BLaER1 treated with 17β-estradiol and CSF1 and Interleukin-3, amounts not matched to agents 10 nM and 100 nM (cell line): ENCODE measurements at regions not wholly inside any gene's neighbourhood (a gene's known extent, or its start where the extent isn't known, plus 50 kb on each side); places are given as distances from the start of the nearest gene placed in this dataset.
A peak's percentile ranks its signal among the peaks of the same experiment; 100 is the strongest.
"Not testable (repeated sequence)": the region's sequence is repeated elsewhere in the genome, so short reads cannot be mapped to it uniquely, and the experiment has no call there.

Source experiments
- H3K27ac ChIP-seq, 11 experiments: shearing (Covaris generic); formaldehyde crosslinking; 2 replicates each; pipeline ENCODE4 v1.8.1; 2022
- H3K27me3 ChIP-seq, 11 experiments: shearing (Covaris generic); formaldehyde crosslinking; 2 replicates each; pipeline ENCODE4 v1.8.1; 2022
- H3K36me3 ChIP-seq, 11 experiments: shearing (Covaris generic); formaldehyde crosslinking; 2 replicates each; pipeline ENCODE4 v1.8.1; 2022
- H3K4me1 ChIP-seq, 10 experiments: shearing (Covaris generic); formaldehyde crosslinking; 2 replicates each; pipeline ENCODE4 v1.8.1; 2022
- H3K4me2 ChIP-seq, 11 experiments: shearing (Covaris generic); formaldehyde crosslinking; 2 replicates each; pipeline ENCODE4 v1.8.1; 2022
- H3K4me3 ChIP-seq, 10 experiments: shearing (Covaris generic); formaldehyde crosslinking; 2 replicates each; pipeline ENCODE4 v1.8.1; 2022
- H3K9ac ChIP-seq, 11 experiments: shearing (Covaris generic); formaldehyde crosslinking; 2 replicates each; pipeline ENCODE4 v1.8.1; 2022
- H3K9me3 ChIP-seq, 11 experiments: shearing (Covaris generic); formaldehyde crosslinking; replicated peaks in 1 of 11; 2 replicates each; pipeline ENCODE4 v1.8.1; 2022
- H4K20me1 ChIP-seq, 11 experiments: shearing (Covaris generic); formaldehyde crosslinking; 2 replicates each; pipeline ENCODE4 v1.8.1; 2022
- Cebpa-rat ChIP-seq, 11 experiments: shearing (Covaris generic); IDR thresholded peaks; 2 replicates each; pipeline ENCODE4 v1.8.1; 2022

DNA sequence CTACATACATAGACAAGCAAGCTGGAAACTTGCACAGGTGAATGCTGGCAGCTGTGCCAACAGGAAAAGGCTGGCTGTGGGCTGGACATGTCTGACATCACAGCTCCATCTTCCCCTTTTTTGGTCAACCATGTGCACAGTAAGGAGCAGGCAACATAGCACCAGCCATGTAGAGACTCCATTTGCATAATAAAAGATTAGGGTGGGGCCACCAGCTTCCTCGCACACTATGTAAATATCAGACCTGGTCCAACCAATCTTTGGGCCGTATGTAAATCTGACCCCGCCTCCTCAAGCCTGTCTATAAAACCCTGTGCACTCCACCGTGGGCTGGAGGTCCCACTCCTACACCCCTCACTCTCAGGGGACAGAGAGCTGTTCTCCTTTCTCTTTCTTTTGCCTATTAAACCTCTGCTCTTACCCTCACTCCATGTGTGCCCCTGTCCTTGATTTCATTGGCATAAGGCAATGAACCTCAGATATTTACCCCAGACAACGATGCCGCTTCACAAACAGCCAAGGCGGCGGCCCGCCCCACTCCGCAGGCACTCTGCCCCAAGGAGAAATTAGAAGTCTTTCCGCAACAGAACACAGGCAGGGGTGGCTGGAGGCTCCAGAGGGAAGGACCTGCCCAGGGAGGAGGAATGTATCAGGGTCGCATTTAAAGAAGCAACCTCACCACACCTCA lies 862.2 kb downstream of the TRIML1 start:
- Histone ChIP-seq H4K20me1 (no peaks in the 10 kb centered on the region), H3K27ac (no peak overlapping the region), H3K4me3 (no peak overlapping the region), H3K27me3 (no peaks in the 10 kb centered on the region), H3K9ac (no peak overlapping the region), H3K4me2 (no peak overlapping the region), H3K36me3 (no peaks in the 10 kb centered on the region), H3K4me1 (no peaks in the 10 kb centered on the region), H3K9me3 (peaks cover 7 to 23% (median 13%) of the 10 kb centered on the region in 11 experiments; a peak in 21 of 22 replicates)
- no peak for TF ChIP-seq Cebpa-rat (IDR thresholded peaks at IDR 0.05)

GRCh38 chr4:189001971-189002450 lies 862.8 kb downstream of the TRIML1 start:
- Histone ChIP-seq H3K9me3 (peaks cover 7 to 23% (median 13%) of the 10 kb centered on the region in 11 experiments; a peak in 21 of 22 replicates), H3K9ac (no peak overlapping the region), H3K27me3 (no peaks in the 10 kb centered on the region), H3K36me3 (no peaks in the 10 kb centered on the region), H3K4me1 (no peaks in the 10 kb centered on the region), H3K4me2 (no peak overlapping the region), H4K20me1 (no peaks in the 10 kb centered on the region), H3K27ac (no peak overlapping the region), H3K4me3 (no peak overlapping the region)
- no peak for TF ChIP-seq Cebpa-rat (IDR thresholded peaks at IDR 0.05)

DNA sequence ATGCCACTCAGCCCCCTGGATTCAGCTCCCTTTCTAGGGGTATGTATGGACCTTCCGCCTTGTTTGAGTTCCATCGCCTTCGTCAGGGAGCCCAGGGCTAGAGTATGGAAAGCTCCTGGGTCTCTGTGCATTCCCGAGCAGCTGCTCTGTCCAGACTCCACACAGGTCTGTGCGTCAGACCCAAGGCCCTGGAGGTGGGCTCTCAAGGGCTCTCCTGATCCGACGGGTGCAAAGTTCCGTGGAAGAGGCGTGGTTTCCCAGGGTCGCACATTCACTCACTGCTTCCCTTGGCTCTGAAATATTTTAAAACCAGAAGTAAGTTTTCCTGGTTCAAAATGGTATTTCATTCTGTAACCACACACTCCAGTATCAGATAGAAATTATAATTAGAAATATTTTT lies 863.2 kb downstream of the TRIML1 start:
- no peaks in the 10 kb centered on the region for H3K27me3 ChIP-seq
- H3K4me3 ChIP-seq: no peak overlapping the region
- H3K9ac ChIP-seq: no peak overlapping the region
- no peaks in the 10 kb centered on the region for H4K20me1 ChIP-seq
- H3K4me1 ChIP-seq: no peaks in the 10 kb centered on the region
- no peak for TF ChIP-seq Cebpa-rat (IDR thresholded peaks at IDR 0.05)
- H3K9me3 ChIP-seq: peaks cover 7 to 23% (median 13%) of the 10 kb centered on the region in 11 experiments; a peak in 21 of 22 replicates
- H3K4me2 ChIP-seq: no peak overlapping the region
- no peaks in the 10 kb centered on the region for H3K36me3 ChIP-seq
- no peak overlapping the region for H3K27ac ChIP-seq

GRCh38 chr4:189010452-189011217 lies 871.4 kb downstream of the TRIML1 start:
- not testable (repeated sequence) for H3K4me3 ChIP-seq, H3K9ac ChIP-seq, H3K36me3 ChIP-seq, H3K27me3 ChIP-seq, H3K4me2 ChIP-seq, H3K9me3 ChIP-seq, H3K27ac ChIP-seq, H4K20me1 ChIP-seq, H3K4me1 ChIP-seq

GRCh38 chr4:189021831-189022230 lies 882.6 kb downstream of the TRIML1 start:
- TF ChIP-seq Cebpa-rat (IDR thresholded peaks at IDR 0.05): no peak
- H3K27ac ChIP-seq: peak overlapping the region in 1 of 11 experiments; percentile 36; a peak in 2 of 22 replicates

DNA sequence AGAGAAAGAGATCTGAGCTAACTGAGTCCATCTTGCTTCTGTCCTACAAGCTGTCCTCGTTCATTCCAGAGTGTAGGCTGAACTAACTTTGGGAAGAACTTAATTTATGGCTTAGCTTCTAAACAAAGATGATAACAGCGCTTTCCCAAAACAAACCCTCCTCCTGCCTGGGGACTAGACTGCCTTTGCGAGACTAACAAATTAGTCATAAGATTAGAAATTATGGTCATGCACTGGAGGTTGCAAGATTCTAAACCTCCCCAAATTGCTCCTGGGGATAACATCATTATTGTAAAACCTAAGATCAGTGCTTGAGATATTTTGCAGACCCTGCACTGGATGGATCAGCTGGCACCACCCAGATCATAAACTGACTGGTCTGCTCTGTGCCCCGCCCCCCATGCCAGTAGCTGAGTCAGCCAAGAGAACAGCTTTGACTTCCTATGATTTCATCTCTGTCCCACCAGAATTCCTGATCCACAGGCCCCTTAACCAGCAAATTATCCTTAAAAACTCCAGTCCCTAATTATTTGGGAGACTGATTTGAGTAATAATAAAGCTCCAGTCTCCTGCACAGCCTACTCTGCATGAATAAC lies 883.3 kb downstream of the TRIML1 start:
- H3K36me3 ChIP-seq: no peaks in the 10 kb centered on the region
- H3K27ac ChIP-seq: 0 out of 22 replicates have a peak overlapping the region, but pooled peaks of 1 of the 11 experiments have one; percentile 36
- H3K27me3 ChIP-seq: no peaks in the 10 kb centered on the region
- peak overlapping the region in 2 of 11 experiments; percentile 7 to 8; a peak in 1 of 22 replicates for H3K4me2 ChIP-seq
- H4K20me1 ChIP-seq: no peaks in the 10 kb centered on the region
- peaks cover 0 to 11% (median 5%) of the 10 kb centered on the region in 11 experiments; a peak in 16 of 22 replicates for H3K9me3 ChIP-seq
- no peak for TF ChIP-seq Cebpa-rat (IDR thresholded peaks at IDR 0.05)
- H3K4me1 ChIP-seq: peaks cover 0 to 13% (median 4%) of the 10 kb centered on the region in 10 experiments; a peak in 7 of 20 replicates
- no peak overlapping the region for H3K4me3 ChIP-seq
- H3K9ac ChIP-seq: no peak overlapping the region

More at GRCh38 chr4:189021831-189022230, 882.6 kb downstream of the TRIML1 start:
- H3K27me3 ChIP-seq: no peaks in the 10 kb centered on the region
- H3K9ac ChIP-seq: no peak overlapping the region
- no peaks in the 10 kb centered on the region for H3K36me3 ChIP-seq
- no peak overlapping the region; a peak in 1 of 22 replicates for H3K4me2 ChIP-seq
- no peaks in the 10 kb centered on the region for H4K20me1 ChIP-seq
- no peak overlapping the region for H3K4me3 ChIP-seq
- peaks cover 0 to 11% (median 5%) of the 10 kb centered on the region in 11 experiments; a peak in 16 of 22 replicates for H3K9me3 ChIP-seq
- H3K4me1 ChIP-seq: peaks cover 0 to 13% (median 4%) of the 10 kb centered on the region in 10 experiments; a peak in 7 of 20 replicates

- TF ChIP-seq Cebpa-rat (IDR thresholded peaks at IDR 0.05): no peak
- no peak overlapping the region for H3K4me3 ChIP-seq
- H3K9ac ChIP-seq: no peak overlapping the region
- no peaks in the 10 kb centered on the region for H3K27me3 ChIP-seq
- no peaks in the 10 kb centered on the region for H4K20me1 ChIP-seq
- peak overlapping the region in 3 of 11 experiments; percentile 6 to 14 (median 10); a peak in 3 of 22 replicates for H3K4me2 ChIP-seq
- H3K4me1 ChIP-seq: peaks cover 0 to 9% (median 0%) of the 10 kb centered on the region in 10 experiments; a peak in 3 of 20 replicates
- no peaks in the 10 kb centered on the region for H3K9me3 ChIP-seq
- no peak overlapping the region for H3K27ac ChIP-seq
- no peaks in the 10 kb centered on the region for H3K36me3 ChIP-seq
Measured at GRCh38 chr4:189029976-189030504, 890.8 kb downstream of the TRIML1 start.

- no peak overlapping the region for H3K4me2 ChIP-seq
- no peaks in the 10 kb centered on the region for H3K36me3 ChIP-seq
- H4K20me1 ChIP-seq: no peaks in the 10 kb centered on the region
- H3K27ac ChIP-seq: no peak overlapping the region
- no peaks in the 10 kb centered on the region; a peak in 1 of 22 replicates for H3K9me3 ChIP-seq
- peaks cover 0 to 9% (median 0%) of the 10 kb centered on the region in 10 experiments; a peak in 3 of 20 replicates for H3K4me1 ChIP-seq
- H3K4me3 ChIP-seq: no peak overlapping the region
- no peaks in the 10 kb centered on the region for H3K27me3 ChIP-seq
- H3K9ac ChIP-seq: no peak overlapping the region
- TF ChIP-seq Cebpa-rat (IDR thresholded peaks at IDR 0.05): no peak
Measured at GRCh38 chr4:189032606-189033338, 893.5 kb downstream of the TRIML1 start.
